ENCODE measurements at regions not wholly inside any gene's neighbourhood (a gene's known extent, or its start where the extent isn't known, plus 50 kb on each side); places are given as distances from the start of the nearest gene placed in this dataset.
"Not testable (repeated sequence)": the region's sequence is repeated elsewhere in the genome, so short reads cannot be mapped to it uniquely, and the experiment has no call there.

GRCh38 chr5:34230402-34230801, 187.4 kb upstream of the C1QTNF3 start:
- not testable (repeated sequence) for TF ChIP-seq EZH2 (IDR thresholded peaks at IDR 0.05; ENCODE audit: low read depth); CTCF (conservative IDR thresholded peaks at IDR 0.05)

Data from PC-9 (cell line).